Endothelial cell of umbilical vein (primary cell): ENCODE measurements at regions not wholly inside any gene's neighbourhood (a gene's known extent, or its start where the extent isn't known, plus 50 kb on each side); places are given as distances from the start of the nearest gene placed in this dataset.

ENCODE experiments used
- BruUV-seq: library from RNA; stranded (reverse); fragments of 400-500 nt; replicated peaks from 2 replicates; lab custom pipeline; 2021; lab: Mats Ljungman, UMichigan
- CTCF ChIA-PET: fragments of 300-600, 350-600 bp; sonication (Branson Sonifier 250); formaldehyde crosslinking; loops from one replicate; lab custom pipeline; 2021; ENCODE audit warnings: antibody characterized with exemption, inconsistent platforms; lab: Charles Lee
- POLR2A ChIA-PET: fragments of 300-600, 350-600 bp; sonication (Branson Sonifier 250); formaldehyde crosslinking; loops from one replicate; lab custom pipeline; 2021; ENCODE audit warnings: antibody characterized with exemption, inconsistent platforms; lab: Charles Lee
- DNase-seq: peaks from one replicate; pipeline ENCODE4 v3.0.0-alpha.2; 2011; ENCODE audit warnings: low read depth, low spot score
- FAIRE-seq: peaks from 2 replicates; lab custom pipeline; 2011; peaks lifted over from hg19 to GRCh38; lab: Jason Lieb, UNC
- H2AFZ ChIP-seq: 2 replicates; pipeline ENCODE4 v1.6.0; 2012; ENCODE audit warnings: low read depth, low read length, control low read depth, inconsistent platforms
- H3K27ac ChIP-seq: 2 replicates; pipeline ENCODE4 v1.5.1; 2011; ENCODE audit warnings: low read depth, mild to moderate bottlenecking, control low read depth, low read length, moderate library complexity; ENCODE audit not compliant: insufficient read depth
- H3K27me3 ChIP-seq, 2 experiments: 2 replicates each; pipeline versions ENCODE4 v1.6.0 to v1.6.1; 2011; ENCODE audit warnings: low read length in 2 of 2, mixed read lengths in 1 of 2; ENCODE audit not compliant: control insufficient read depth in 2 of 2, insufficient read depth in 2 of 2
- H3K36me3 ChIP-seq, 2 experiments: 2 replicates in 1 of 2; 3 replicates in 1 of 2; pipeline ENCODE4 v1.5.1; 2011; ENCODE audit warnings: low read length in 2 of 2, mild to moderate bottlenecking in 1 of 2, moderate library complexity in 1 of 2; ENCODE audit not compliant: control insufficient read depth in 2 of 2, insufficient read depth in 2 of 2; ENCODE audit errors: extremely low read depth in 1 of 2
- H3K4me1 ChIP-seq: 3 replicates; pipeline ENCODE4 v1.5.1; 2011; ENCODE audit warnings: mild to moderate bottlenecking, low read length; ENCODE audit not compliant: control insufficient read depth, insufficient read depth; ENCODE audit errors: extremely low read depth
- H3K4me2 ChIP-seq: 2 replicates; pipeline ENCODE4 v1.6.1; 2011; ENCODE audit warnings: low read length, control low read depth, mixed read lengths; ENCODE audit not compliant: insufficient read depth
- H3K4me3 ChIP-seq, 3 experiments: fragments of 200-600 bp in 1 of 3; sonication (generic), shearing (Covaris generic) in 1 of 3; replicated peaks in 1 of 3; 2 replicates each; pipeline ENCODE4 v1.5.1; 2011 to 2016; ENCODE audit warnings: control low read depth in 3 of 3, low read length in 3 of 3, mild to moderate bottlenecking in 2 of 3, inconsistent platforms in 1 of 3, low read depth in 1 of 3, moderate library complexity in 1 of 3; ENCODE audit not compliant: insufficient read depth in 1 of 3
- H3K79me2 ChIP-seq: 2 replicates; pipeline ENCODE4 v1.6.0; 2012; ENCODE audit warnings: low read length, inconsistent platforms; ENCODE audit not compliant: control insufficient read depth, insufficient read depth
- H3K9ac ChIP-seq: replicated peaks from 2 replicates; pipeline ENCODE3; 2011; ENCODE audit warnings: low read length, control low read depth; ENCODE audit not compliant: insufficient read depth; ENCODE audit errors: extremely low read depth
- H3K9me1 ChIP-seq: replicated peaks from 3 replicates; pipeline ENCODE4 v1.6.0; 2011; ENCODE audit warnings: mild to moderate bottlenecking, low read length; ENCODE audit not compliant: control insufficient read depth, insufficient read depth; ENCODE audit errors: extremely low read depth
- H3K9me3 ChIP-seq: replicated peaks from 2 replicates; pipeline ENCODE4 v1.5.1; 2012; ENCODE audit warnings: low read length, inconsistent platforms; ENCODE audit not compliant: control insufficient read depth, insufficient read depth
- H4K20me1 ChIP-seq: replicated peaks from 2 replicates; pipeline ENCODE3; 2011; ENCODE audit warnings: mild to moderate bottlenecking, low read length; ENCODE audit not compliant: control insufficient read depth, insufficient read depth; ENCODE audit errors: extremely low read depth
- EZH2 ChIP-seq: IDR thresholded peaks from 2 replicates; pipeline ENCODE4 v1.6.1; 2012; ENCODE audit warnings: borderline replicate concordance, low read depth, mild to moderate bottlenecking, moderate library complexity, low read length, inconsistent platforms; ENCODE audit not compliant: severe bottlenecking
- GATA2 ChIP-seq: IDR thresholded peaks from 2 replicates; pipeline ENCODE4 v1.7.0; 2011; ENCODE audit warnings: low read depth, mild to moderate bottlenecking, moderate library complexity, mixed read lengths, low read length; ENCODE audit not compliant: insufficient read length, insufficient read depth
- MAX ChIP-seq: IDR thresholded peaks from 2 replicates; pipeline ENCODE4 v1.6.1; 2011; ENCODE audit not compliant: insufficient read depth, insufficient read length
- MYC ChIP-seq: IDR thresholded peaks from one replicate; pipeline ENCODE4 v1.6.1; 2011; ENCODE audit warnings: mild to moderate bottlenecking, low read depth, low read length
- POLR2A ChIP-seq: IDR thresholded peaks from 2 replicates; pipeline ENCODE4 v1.6.1; 2012; ENCODE audit warnings: low read depth, mild to moderate bottlenecking, control low read depth, low read length
- POLR2AphosphoS5 ChIP-seq: IDR thresholded peaks from 2 replicates; pipeline ENCODE4 v1.6.1; 2012; ENCODE audit warnings: low read depth, mild to moderate bottlenecking, control low read depth, low read length, moderate library complexity; ENCODE audit not compliant: insufficient read depth
- dilution Hi-C: fragments of 300-500 bp; cut with MboI; formaldehyde crosslinking; loops from one replicate; pipeline ENCODE4 v1.15.0; 2019; ENCODE audit warnings: low sequenced_read_pairs; ENCODE audit not compliant: extremely low pct_ligation_motif_present
- intact Hi-C: fragments of 100-400 bp; cut with micrococcal nuclease; formaldehyde crosslinking; loops from one replicate; pipeline ENCODE4 v1.10.0; 2022

DNA sequence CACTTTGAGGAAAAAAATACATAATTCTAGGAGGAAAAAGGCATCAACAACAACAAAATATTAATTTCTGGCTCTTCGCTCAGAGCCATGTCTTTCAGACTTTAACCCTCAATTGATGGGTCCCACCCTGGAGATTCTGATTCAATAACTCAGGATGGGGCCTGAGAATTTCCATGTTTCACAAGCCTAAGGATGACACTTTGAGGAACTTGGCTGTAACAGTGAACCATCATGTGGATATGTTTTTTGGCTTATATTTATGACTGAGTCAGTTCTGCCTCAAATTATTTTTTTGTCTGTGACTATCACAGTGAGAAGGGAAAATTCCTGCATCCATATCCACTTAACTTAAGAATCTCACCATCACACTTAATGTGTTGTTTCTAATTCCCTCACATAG, 504.6 kb downstream of the RASEF start:
- CTCF ChIA-PET = no interaction called here
- Histone ChIP-seq H3K4me2 (no peak overlapping the region), H3K9me3 (no peaks in the 10 kb centered on the region), H3K27ac (no peak overlapping the region), H3K27me3 (no peaks in the 10 kb centered on the region), H3K9me1 (no peaks in the 10 kb centered on the region), H2AFZ (no peak overlapping the region), H3K9ac (no peak overlapping the region), H4K20me1 (no peaks in the 10 kb centered on the region), H3K4me1 (no peaks in the 10 kb centered on the region), H3K4me3 (no peak overlapping the region), H3K36me3 (no peaks in the 10 kb centered on the region), H3K79me2 (no peaks in the 10 kb centered on the region)
- intact Hi-C loops = no loop called here
- DNase-seq (no peak), FAIRE-seq (no peak)
- no TSS peak for BruUV-seq
- POLR2A ChIA-PET = no interaction called here
- dilution Hi-C loops = no loop called here
- TF ChIP-seq POLR2A (no peak), EZH2 (no peak)

- FAIRE-seq (no peak), DNase-seq (no peak)
- Histone ChIP-seq H2AFZ (no peak overlapping the region), H3K27ac (no peak overlapping the region), H3K4me1 (no peaks in the 10 kb centered on the region), H3K4me3 (no peak overlapping the region), H3K79me2 (no peaks in the 10 kb centered on the region), H3K9me1 (no peaks in the 10 kb centered on the region), H3K27me3 (no peaks in the 10 kb centered on the region), H4K20me1 (no peaks in the 10 kb centered on the region), H3K4me2 (no peak overlapping the region), H3K9ac (no peak overlapping the region), H3K9me3 (no peaks in the 10 kb centered on the region), H3K36me3 (no peaks in the 10 kb centered on the region)
- CTCF ChIA-PET = no interaction called here
- POLR2A ChIA-PET = no interaction called here
- BruUV-seq = no TSS peak
- intact Hi-C loops (no loop called here), dilution Hi-C loops (no loop called here)
- TF ChIP-seq MAX (no peak), POLR2A (no peak), MYC (no peak), GATA2 (no peak), POLR2AphosphoS5 (no peak)
Observed at GRCh38 chr9:82558855-82559630, 503.9 kb downstream of the RASEF start.
